ENCODE measurements at regions not wholly inside any gene's neighbourhood (a gene's known extent, or its start where the extent isn't known, plus 50 kb on each side); places are given as distances from the start of the nearest gene placed in this dataset.
"Not testable (repeated sequence)": the region's sequence is repeated elsewhere in the genome, so short reads cannot be mapped to it uniquely, and the experiment has no call there.

GRCh38 chr10:95137990-95138625 lies 55.9 kb upstream of the ACSM6 start:
- not testable (repeated sequence) for DNase-seq

GRCh38 chr10:95134490-95134889 lies 59.5 kb upstream of the ACSM6 start:
- DNase-seq, result no peak

- no peak for DNase-seq
Measured at GRCh38 chr10:95133997-95134396, 60.0 kb upstream of the ACSM6 start.

GRCh38 chr10:95133016-95133752 lies 60.9 kb upstream of the ACSM6 start:
- DNase-seq, result peak; percentile 70

- not testable (repeated sequence) for DNase-seq
Measured at GRCh38 chr10:95130429-95130828, 61.1 kb upstream of the CYP2C8 start.

- no peak for DNase-seq
Measured at GRCh38 chr10:95125582-95125981, 56.3 kb upstream of the CYP2C8 start.

GRCh38 chr10:95122736-95123135 lies 53.4 kb upstream of the CYP2C8 start:
- no peak for DNase-seq

- DNase-seq, result no peak
Measured at GRCh38 chr10:95121904-95122303, 52.6 kb upstream of the CYP2C8 start.

Data from fibroblast of skin of right biceps (primary cell).